ENCODE measurements at regions not wholly inside any gene's neighbourhood (a gene's known extent, or its start where the extent isn't known, plus 50 kb on each side); places are given as distances from the start of the nearest gene placed in this dataset.

DNA sequence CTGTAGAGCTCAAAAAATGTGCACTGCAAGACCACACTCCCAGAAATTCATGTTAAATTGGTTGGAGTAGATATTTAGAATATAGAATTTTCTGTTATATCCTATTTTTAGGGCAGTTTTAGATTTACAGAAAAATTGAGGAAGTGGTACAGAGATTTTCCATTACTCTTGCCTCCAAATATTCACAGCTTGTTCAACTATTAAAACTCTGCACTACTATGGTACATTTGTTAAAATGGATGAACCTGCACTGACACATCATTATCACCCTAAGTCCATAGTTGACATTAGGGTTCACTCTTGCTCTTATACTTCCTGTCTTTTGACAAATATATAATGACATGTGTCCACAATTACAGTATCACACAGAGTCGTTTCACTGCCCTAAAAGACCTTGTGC, 1724.5 kb downstream of the C4orf33 start:
- DNase-seq = no peak
- no peak overlapping the region for H3K27ac ChIP-seq
- H3K4me3 ChIP-seq = no peak overlapping the region
- no peaks in the 10 kb centered on the region for H3K27me3 ChIP-seq
- TF ChIP-seq, protein P1, sequence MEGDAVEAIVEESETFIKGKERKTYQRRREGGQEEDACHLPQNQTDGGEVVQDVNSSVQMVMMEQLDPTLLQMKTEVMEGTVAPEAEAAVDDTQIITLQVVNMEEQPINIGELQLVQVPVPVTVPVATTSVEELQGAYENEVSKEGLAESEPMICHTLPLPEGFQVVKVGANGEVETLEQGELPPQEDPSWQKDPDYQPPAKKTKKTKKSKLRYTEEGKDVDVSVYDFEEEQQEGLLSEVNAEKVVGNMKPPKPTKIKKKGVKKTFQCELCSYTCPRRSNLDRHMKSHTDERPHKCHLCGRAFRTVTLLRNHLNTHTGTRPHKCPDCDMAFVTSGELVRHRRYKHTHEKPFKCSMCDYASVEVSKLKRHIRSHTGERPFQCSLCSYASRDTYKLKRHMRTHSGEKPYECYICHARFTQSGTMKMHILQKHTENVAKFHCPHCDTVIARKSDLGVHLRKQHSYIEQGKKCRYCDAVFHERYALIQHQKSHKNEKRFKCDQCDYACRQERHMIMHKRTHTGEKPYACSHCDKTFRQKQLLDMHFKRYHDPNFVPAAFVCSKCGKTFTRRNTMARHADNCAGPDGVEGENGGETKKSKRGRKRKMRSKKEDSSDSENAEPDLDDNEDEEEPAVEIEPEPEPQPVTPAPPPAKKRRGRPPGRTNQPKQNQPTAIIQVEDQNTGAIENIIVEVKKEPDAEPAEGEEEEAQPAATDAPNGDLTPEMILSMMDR (IDR thresholded peaks at IDR 0.05) = no peak
- no peaks in the 10 kb centered on the region for H3K4me1 ChIP-seq
- intact Hi-C loops (cut with DNase I; ENCODE audit: low total_unique reads) = no loop called here
- no peaks in the 10 kb centered on the region for H3K36me3 ChIP-seq
- no peaks in the 10 kb centered on the region for H3K9me3 ChIP-seq

DNA sequence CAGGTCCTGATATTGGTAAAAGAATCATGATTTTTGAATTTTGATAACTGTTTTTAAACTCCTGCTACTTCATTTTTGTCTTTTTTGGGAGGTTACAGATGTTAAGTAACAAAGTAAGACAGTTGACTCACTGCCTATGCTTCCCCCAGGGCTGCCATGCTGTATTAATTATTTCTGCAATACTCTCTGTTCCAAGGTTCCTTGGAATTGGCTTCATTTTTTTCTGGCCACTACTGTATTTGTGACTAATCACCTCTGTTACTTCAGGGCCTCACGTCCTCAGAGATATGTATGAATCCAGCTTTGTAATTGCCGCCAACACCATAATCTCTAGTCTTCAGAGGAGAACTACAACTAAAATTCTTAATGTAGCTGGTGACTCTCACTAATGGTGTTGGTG, 1729.3 kb downstream of the C4orf33 start:
- no peak overlapping the region for H3K27ac ChIP-seq
- H3K4me1 ChIP-seq = no peaks in the 10 kb centered on the region
- no peak for DNase-seq
- no peaks in the 10 kb centered on the region for H3K9me3 ChIP-seq
- TF ChIP-seq, protein P1 (IDR thresholded peaks at IDR 0.05) = no peak
- intact Hi-C loops (cut with DNase I; ENCODE audit: low total_unique reads) = no loop called here
- H3K36me3 ChIP-seq = no peaks in the 10 kb centered on the region
- H3K4me3 ChIP-seq = no peak overlapping the region
- no peaks in the 10 kb centered on the region for H3K27me3 ChIP-seq

DNA sequence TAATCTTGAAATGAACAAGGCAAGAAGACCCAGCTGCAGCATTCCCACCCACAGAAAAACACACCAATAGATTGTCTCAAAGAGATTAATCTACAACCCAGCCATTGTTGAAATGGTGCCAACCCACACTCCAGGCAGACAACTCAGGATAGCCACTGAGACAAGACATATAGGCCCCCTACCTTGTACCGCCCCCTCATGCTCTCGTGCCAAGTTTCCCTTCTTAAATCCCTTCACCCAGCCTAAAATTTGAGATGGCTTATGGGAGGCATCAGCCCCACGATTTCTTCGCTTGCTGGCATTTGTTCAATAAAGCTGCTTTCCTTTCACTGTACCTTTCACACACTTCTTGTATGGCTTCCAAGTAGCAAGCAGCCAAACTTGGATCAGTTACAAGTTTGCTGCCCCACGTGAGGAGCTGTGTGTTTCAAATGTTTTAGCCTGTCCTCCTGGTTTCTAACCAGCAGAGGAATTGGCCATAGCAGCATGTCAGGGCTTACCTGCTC, 1754.1 kb downstream of the C4orf33 start:
- Histone ChIP-seq H3K9me3 (no peaks in the 10 kb centered on the region), H3K27me3 (no peaks in the 10 kb centered on the region), H3K4me3 (no peak overlapping the region), H3K27ac (no peak overlapping the region), H3K36me3 (no peaks in the 10 kb centered on the region), H3K4me1 (no peaks in the 10 kb centered on the region)
- intact Hi-C loops (cut with DNase I; ENCODE audit: low total_unique reads) = no loop called here
- no peak for DNase-seq
- TF ChIP-seq, protein P1 (IDR thresholded peaks at IDR 0.05) = no peak

DNA sequence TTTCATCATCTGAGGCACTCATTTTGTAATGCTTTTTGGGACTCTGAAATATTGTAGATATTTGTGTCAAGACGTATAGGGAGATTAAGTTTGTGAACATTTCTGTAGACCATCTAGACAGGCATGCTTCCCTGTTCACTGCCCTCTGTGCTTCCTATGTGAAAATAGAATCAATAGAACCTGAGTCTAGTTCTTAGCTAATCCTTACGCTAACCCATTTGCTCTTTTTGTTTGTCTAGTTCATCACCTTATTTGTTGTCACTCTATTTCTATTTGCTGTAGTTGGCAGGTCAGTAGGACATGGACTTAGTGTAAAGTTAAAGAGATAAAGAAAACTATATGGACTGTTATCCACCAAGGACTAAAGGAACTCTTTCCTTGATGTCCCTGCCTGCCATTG, 1755.2 kb downstream of the C4orf33 start:
- no peak overlapping the region for H3K4me3 ChIP-seq
- intact Hi-C loops (cut with DNase I; ENCODE audit: low total_unique reads) = no loop called here
- H3K27me3 ChIP-seq = no peaks in the 10 kb centered on the region
- H3K27ac ChIP-seq = no peak overlapping the region
- no peak for DNase-seq
- H3K4me1 ChIP-seq = no peaks in the 10 kb centered on the region
- H3K9me3 ChIP-seq = no peaks in the 10 kb centered on the region
- no peaks in the 10 kb centered on the region for H3K36me3 ChIP-seq
- TF ChIP-seq, protein P1 (IDR thresholded peaks at IDR 0.05) = no peak

DNA sequence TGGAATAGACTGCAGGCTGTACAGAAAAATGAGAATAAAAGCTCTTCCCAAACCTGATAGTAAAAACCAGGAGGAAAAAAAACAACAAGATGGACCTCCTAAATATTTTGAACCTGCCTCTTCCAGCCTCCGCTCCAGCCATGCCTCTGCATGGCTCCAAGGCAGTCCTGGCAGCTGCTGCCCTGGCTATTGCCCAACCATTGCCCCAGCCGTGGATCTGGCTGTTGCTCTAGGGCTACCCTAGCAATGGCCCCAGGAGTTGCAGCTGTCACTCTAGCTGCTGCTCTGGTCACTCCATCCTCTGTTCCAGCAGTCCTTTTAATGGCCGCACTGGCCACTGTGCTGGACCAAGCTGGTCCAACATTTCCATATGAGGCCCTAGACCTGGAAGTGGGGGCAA, 1756.0 kb downstream of the C4orf33 start:
- no peaks in the 10 kb centered on the region for H3K36me3 ChIP-seq
- no peak overlapping the region for H3K27ac ChIP-seq
- intact Hi-C loops (cut with DNase I; ENCODE audit: low total_unique reads) = no loop called here
- H3K4me1 ChIP-seq = no peaks in the 10 kb centered on the region
- H3K4me3 ChIP-seq = no peak overlapping the region
- no peak for DNase-seq
- TF ChIP-seq, protein P1 (IDR thresholded peaks at IDR 0.05) = no peak
- no peaks in the 10 kb centered on the region for H3K9me3 ChIP-seq
- H3K27me3 ChIP-seq = no peaks in the 10 kb centered on the region

DNA sequence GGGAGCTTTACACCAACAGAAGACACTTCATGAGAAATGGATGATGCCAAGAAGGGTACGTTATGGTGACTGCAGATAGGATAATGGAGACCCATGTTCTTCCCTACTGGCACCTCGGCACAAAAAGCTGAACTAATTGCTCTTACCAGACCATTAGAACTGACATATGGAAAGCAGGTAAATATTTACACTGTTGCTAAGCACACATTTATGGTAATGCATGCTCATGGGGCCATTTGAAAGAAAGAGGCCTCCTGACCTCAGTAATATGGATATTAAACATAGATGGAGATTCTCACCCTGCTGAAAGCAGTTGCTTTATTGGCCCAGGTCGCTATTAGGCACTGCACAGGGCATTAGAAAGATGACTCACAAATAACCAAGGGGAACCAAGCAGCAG, 1759.6 kb downstream of the C4orf33 start:
- no peak for DNase-seq
- TF ChIP-seq, protein P1 (IDR thresholded peaks at IDR 0.05) = no peak
- Histone ChIP-seq H3K27me3 (no peaks in the 10 kb centered on the region), H3K4me1 (no peaks in the 10 kb centered on the region), H3K9me3 (no peaks in the 10 kb centered on the region), H3K27ac (no peak overlapping the region), H3K36me3 (no peaks in the 10 kb centered on the region), H3K4me3 (no peak overlapping the region)
- intact Hi-C loops (cut with DNase I; ENCODE audit: low total_unique reads) = no loop called here
